ENCODE measurements at regions not wholly inside any gene's neighbourhood (a gene's known extent, or its start where the extent isn't known, plus 50 kb on each side); places are given as distances from the start of the nearest gene placed in this dataset.

- DNase-seq (ENCODE audit: low spot score), result no peak
Observed at GRCh38 chr15:77737238-77738037, 104.7 kb upstream of the LINGO1 start.

GRCh38 chr15:77734306-77734705 is 101.6 kb upstream of the LINGO1 start:
- DNase-seq (ENCODE audit: low spot score), result no peak

- no peak for DNase-seq (ENCODE audit: low spot score)
Observed at GRCh38 chr15:77733579-77734300, 101.0 kb upstream of the LINGO1 start.

- no peak for DNase-seq (ENCODE audit: low spot score)
Observed at GRCh38 chr15:77732514-77733335, 100.0 kb upstream of the LINGO1 start.

GRCh38 chr15:77731945-77732344 is 99.2 kb upstream of the LINGO1 start:
- no peak for DNase-seq (ENCODE audit: low spot score)

- no peak for DNase-seq (ENCODE audit: low spot score)
Observed at GRCh38 chr15:77731067-77731466, 98.4 kb upstream of the LINGO1 start.

GRCh38 chr15:77727635-77728304 is 95.1 kb upstream of the LINGO1 start:
- DNase-seq (ENCODE audit: low spot score), result no peak

- DNase-seq (ENCODE audit: low spot score), result no peak
Observed at GRCh38 chr15:77724715-77725114, 92.0 kb upstream of the LINGO1 start.

GRCh38 chr15:77723756-77724155 is 91.0 kb upstream of the LINGO1 start:
- no peak for DNase-seq (ENCODE audit: low spot score)

GRCh38 chr15:77722759-77723460 is 90.2 kb upstream of the LINGO1 start:
- DNase-seq (ENCODE audit: low spot score), result no peak

GRCh38 chr15:77721963-77722362 is 89.3 kb upstream of the LINGO1 start:
- DNase-seq (ENCODE audit: low spot score), result no peak

- DNase-seq (ENCODE audit: low spot score), result peak; percentile 88
Observed at GRCh38 chr15:77720655-77721054, 87.9 kb upstream of the LINGO1 start.

GRCh38 chr15:77720173-77720572 is 87.5 kb upstream of the LINGO1 start:
- DNase-seq (ENCODE audit: low spot score), result no peak

GRCh38 chr15:77719450-77719849 is 86.7 kb upstream of the LINGO1 start:
- peak; percentile 32 for DNase-seq (ENCODE audit: low spot score)

GRCh38 chr15:77717333-77717990 is 84.8 kb upstream of the LINGO1 start:
- peak; percentile 61 for DNase-seq (ENCODE audit: low spot score)

- DNase-seq (ENCODE audit: low spot score), result peak; percentile 57
Observed at GRCh38 chr15:77716632-77717332, 84.1 kb upstream of the LINGO1 start.

- no peak for DNase-seq (ENCODE audit: low spot score)
Observed at GRCh38 chr15:77715860-77716259, 83.1 kb upstream of the LINGO1 start.

GRCh38 chr15:77715051-77715450 is 82.3 kb upstream of the LINGO1 start:
- no peak for DNase-seq (ENCODE audit: low spot score)

- DNase-seq (ENCODE audit: low spot score), result no peak
Observed at GRCh38 chr15:77714555-77714954, 81.8 kb upstream of the LINGO1 start.

GRCh38 chr15:77714023-77714422 is 81.3 kb upstream of the LINGO1 start:
- no peak for DNase-seq (ENCODE audit: low spot score)

Data from umbilical cord (tissue), 1 donor.